Activated naive CD4-positive, alpha-beta T cell treated with anti-CD3 and anti-CD28 coated beads, Interleukin-2, amount 50 U/mL, for 24 hours (primary cell): ENCODE measurements at regions not wholly inside any gene's neighbourhood (a gene's known extent, or its start where the extent isn't known, plus 50 kb on each side); places are given as distances from the start of the nearest gene placed in this dataset.
A peak's percentile ranks its signal among the peaks of the same experiment; 100 is the strongest.
"Not testable (repeated sequence)": the region's sequence is repeated elsewhere in the genome, so short reads cannot be mapped to it uniquely, and the experiment has no call there.

Experiments used
- H3K27ac Mint-ChIP-seq: one replicate; pipeline ENCODE4 v1.8.0; 2021; ENCODE audit warnings: mild to moderate bottlenecking, mixed read lengths
- H3K27me3 Mint-ChIP-seq: one replicate; pipeline ENCODE4 v1.8.0; 2021; ENCODE audit warnings: mixed read lengths
- H3K36me3 Mint-ChIP-seq: one replicate; pipeline ENCODE4 v1.8.0; 2021; ENCODE audit warnings: mixed read lengths
- H3K4me1 Mint-ChIP-seq: one replicate; pipeline ENCODE4 v1.8.0; 2021; ENCODE audit warnings: mixed read lengths
- H3K4me3 Mint-ChIP-seq: one replicate; pipeline ENCODE4 v1.8.0; 2021; ENCODE audit warnings: mild to moderate bottlenecking, mixed read lengths
- H3K9me3 Mint-ChIP-seq: one replicate; pipeline ENCODE4 v1.8.0; 2021; ENCODE audit warnings: mixed read lengths

GRCh38 chr15:62327406-62327805 lies 162.3 kb upstream of the C2CD4B start:
- no peaks in the 10 kb centered on the region for H3K36me3 Mint-ChIP-seq
- H3K9me3 Mint-ChIP-seq: no peaks in the 10 kb centered on the region

GRCh38 chr15:62332472-62332871 lies 167.4 kb upstream of the C2CD4B start:
- not testable (repeated sequence) for H3K9me3 Mint-ChIP-seq, H3K4me3 Mint-ChIP-seq, H3K27ac Mint-ChIP-seq, H3K4me1 Mint-ChIP-seq, H3K27me3 Mint-ChIP-seq, H3K36me3 Mint-ChIP-seq

More at GRCh38 chr15:62327406-62327805, 162.3 kb upstream of the C2CD4B start:
- H3K4me3 Mint-ChIP-seq: no peak overlapping the region
- no peaks in the 10 kb centered on the region for H3K4me1 Mint-ChIP-seq
- peaks cover 5% of the 10 kb centered on the region for H3K27me3 Mint-ChIP-seq
- no peak overlapping the region for H3K27ac Mint-ChIP-seq

- Mint-ChIP-seq H3K27ac (no peak overlapping the region), H3K27me3 (no peaks in the 10 kb centered on the region), H3K4me1 (no peaks in the 10 kb centered on the region), H3K4me3 (no peak overlapping the region), H3K9me3 (no peaks in the 10 kb centered on the region), H3K36me3 (peaks cover 1% of the 10 kb centered on the region)
These were observed 169.5 kb upstream of the C2CD4B start for GRCh38 chr15:62334536-62334935.

- Mint-ChIP-seq H3K4me3 (no peak overlapping the region), H3K36me3 (peaks cover 1% of the 10 kb centered on the region), H3K27me3 (no peaks in the 10 kb centered on the region), H3K9me3 (no peaks in the 10 kb centered on the region), H3K4me1 (no peaks in the 10 kb centered on the region), H3K27ac (no peak overlapping the region)
These were observed 172.8 kb upstream of the C2CD4B start for GRCh38 chr15:62337934-62338333.

GRCh38 chr15:62338497-62338896 lies 173.4 kb upstream of the C2CD4B start:
- no peaks in the 10 kb centered on the region for H3K27me3 Mint-ChIP-seq
- no peak overlapping the region for H3K4me3 Mint-ChIP-seq
- H3K9me3 Mint-ChIP-seq: no peaks in the 10 kb centered on the region
- H3K4me1 Mint-ChIP-seq: no peaks in the 10 kb centered on the region
- no peak overlapping the region for H3K27ac Mint-ChIP-seq
- H3K36me3 Mint-ChIP-seq: peaks cover 1% of the 10 kb centered on the region

- no peak overlapping the region for H3K4me3 Mint-ChIP-seq
- peaks cover 6% of the 10 kb centered on the region for H3K4me1 Mint-ChIP-seq
- no peaks in the 10 kb centered on the region for H3K36me3 Mint-ChIP-seq
- H3K27ac Mint-ChIP-seq: no peak overlapping the region
- H3K27me3 Mint-ChIP-seq: no peaks in the 10 kb centered on the region
- H3K9me3 Mint-ChIP-seq: no peaks in the 10 kb centered on the region
These were observed 177.9 kb upstream of the C2CD4B start for GRCh38 chr15:62342959-62343358.

GRCh38 chr15:62343397-62343796 lies 178.3 kb upstream of the C2CD4B start:
- Mint-ChIP-seq H3K4me1 (peaks cover 6% of the 10 kb centered on the region), H3K36me3 (no peaks in the 10 kb centered on the region), H3K4me3 (no peak overlapping the region), H3K9me3 (no peaks in the 10 kb centered on the region), H3K27ac (no peak overlapping the region), H3K27me3 (no peaks in the 10 kb centered on the region)

- Mint-ChIP-seq H3K4me1 (peaks cover 6% of the 10 kb centered on the region), H3K4me3 (peak overlapping the region; percentile 75), H3K36me3 (no peaks in the 10 kb centered on the region), H3K27ac (peak overlapping the region; percentile 6), H3K9me3 (no peaks in the 10 kb centered on the region), H3K27me3 (no peaks in the 10 kb centered on the region)
These were observed 179.9 kb upstream of the C2CD4B start for GRCh38 chr15:62344806-62345539.

- Mint-ChIP-seq H3K4me3 (no peak overlapping the region), H3K36me3 (no peaks in the 10 kb centered on the region), H3K4me1 (peaks cover 6% of the 10 kb centered on the region), H3K9me3 (no peaks in the 10 kb centered on the region), H3K27ac (no peak overlapping the region), H3K27me3 (peaks cover under 1% of the 10 kb centered on the region)
These were observed 181.1 kb upstream of the C2CD4B start for GRCh38 chr15:62346168-62346567.

GRCh38 chr15:62348118-62348517 lies 183.0 kb upstream of the C2CD4B start:
- Mint-ChIP-seq H3K27ac (no peak overlapping the region), H3K36me3 (no peaks in the 10 kb centered on the region), H3K27me3 (peaks cover 6% of the 10 kb centered on the region), H3K4me1 (peaks cover 6% of the 10 kb centered on the region), H3K4me3 (no peak overlapping the region), H3K9me3 (no peaks in the 10 kb centered on the region)

- Mint-ChIP-seq H3K9me3 (no peaks in the 10 kb centered on the region), H3K4me3 (no peak overlapping the region), H3K27ac (no peak overlapping the region), H3K27me3 (peaks cover 6% of the 10 kb centered on the region), H3K4me1 (peaks cover 6% of the 10 kb centered on the region), H3K36me3 (no peaks in the 10 kb centered on the region)
These were observed 183.5 kb upstream of the C2CD4B start for GRCh38 chr15:62348623-62349022.

- no peak overlapping the region for H3K4me3 Mint-ChIP-seq
- H3K4me1 Mint-ChIP-seq: no peaks in the 10 kb centered on the region
- peaks cover 11% of the 10 kb centered on the region for H3K27me3 Mint-ChIP-seq
- H3K27ac Mint-ChIP-seq: no peak overlapping the region
- H3K9me3 Mint-ChIP-seq: no peaks in the 10 kb centered on the region
- no peaks in the 10 kb centered on the region for H3K36me3 Mint-ChIP-seq
These were observed 187.7 kb upstream of the C2CD4B start for GRCh38 chr15:62352817-62353216.

- Mint-ChIP-seq H3K4me1 (no peaks in the 10 kb centered on the region), H3K9me3 (no peaks in the 10 kb centered on the region), H3K27ac (no peak overlapping the region), H3K36me3 (no peaks in the 10 kb centered on the region), H3K4me3 (no peak overlapping the region), H3K27me3 (peaks cover 17% of the 10 kb centered on the region)
These were observed 192.3 kb upstream of the C2CD4B start for GRCh38 chr15:62357431-62357830.

- Mint-ChIP-seq H3K4me1 (no peaks in the 10 kb centered on the region), H3K27me3 (peaks cover 19% of the 10 kb centered on the region), H3K4me3 (no peak overlapping the region), H3K9me3 (no peaks in the 10 kb centered on the region), H3K36me3 (no peaks in the 10 kb centered on the region), H3K27ac (no peak overlapping the region)
These were observed 194.3 kb upstream of the C2CD4B start for GRCh38 chr15:62359416-62359815.

GRCh38 chr15:62360332-62361097 lies 195.4 kb upstream of the C2CD4B start:
- Mint-ChIP-seq H3K4me1 (no peaks in the 10 kb centered on the region), H3K36me3 (no peaks in the 10 kb centered on the region), H3K4me3 (no peak overlapping the region), H3K27me3 (peaks cover 21% of the 10 kb centered on the region), H3K9me3 (no peaks in the 10 kb centered on the region), H3K27ac (no peak overlapping the region)

GRCh38 chr15:62362144-62362543 lies 197.1 kb upstream of the C2CD4B start:
- Mint-ChIP-seq H3K36me3 (no peaks in the 10 kb centered on the region), H3K4me3 (no peak overlapping the region)

More at GRCh38 chr15:62362144-62362543, 197.1 kb upstream of the C2CD4B start:
- Mint-ChIP-seq H3K9me3 (no peaks in the 10 kb centered on the region), H3K27ac (no peak overlapping the region), H3K4me1 (no peaks in the 10 kb centered on the region), H3K27me3 (peaks cover 22% of the 10 kb centered on the region)
